ENCODE measurements at regions not wholly inside any gene's neighbourhood (a gene's known extent, or its start where the extent isn't known, plus 50 kb on each side); places are given as distances from the start of the nearest gene placed in this dataset.

DNA sequence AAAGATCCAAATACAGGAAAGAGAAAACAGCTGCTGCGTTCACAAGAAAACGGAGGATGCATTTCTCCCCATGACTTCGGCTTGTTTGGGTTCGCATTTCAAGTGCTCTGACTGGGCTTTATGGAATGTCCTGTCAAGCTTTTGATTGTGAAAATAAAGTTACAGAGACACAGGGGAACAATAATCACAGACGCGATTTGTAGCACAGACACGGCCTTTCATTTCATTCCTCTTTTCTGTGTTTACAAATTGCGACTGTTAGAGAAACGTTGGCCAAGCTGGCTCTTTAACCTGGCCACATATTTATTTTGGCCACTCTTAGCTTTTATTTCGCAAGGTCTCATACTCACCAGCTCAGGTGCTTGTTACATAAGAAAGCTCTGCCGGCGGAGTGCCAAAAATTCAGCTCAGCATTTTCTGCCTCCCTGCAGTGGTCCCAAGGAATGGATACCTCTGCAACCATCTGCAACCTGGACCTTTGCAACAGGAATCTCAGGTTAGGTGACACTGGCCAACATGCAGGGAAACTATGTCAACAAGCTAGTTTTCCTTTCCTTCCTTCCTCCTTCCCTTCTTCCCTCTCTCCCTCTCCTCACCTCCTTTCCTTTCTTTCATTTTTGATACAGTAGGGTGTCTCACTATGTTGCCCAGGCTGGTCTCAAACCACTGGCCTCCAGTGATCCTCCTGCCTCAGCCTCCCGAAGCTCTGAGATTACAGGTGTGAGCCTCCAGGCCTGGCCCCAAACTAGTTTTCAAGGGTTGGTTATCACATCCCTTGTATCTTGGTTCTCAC is 58.2 kb upstream of the SLC45A1 start:
- Histone ChIP-seq H2BK15ac (ENCODE audit: low read depth, poor library complexity, severe bottlenecking) (no peak overlapping the region), H3K4me3 (ENCODE audit: insufficient read depth in 1 of 2, low read depth in 1 of 2, low read length in 2 of 2) (peak overlapping the region in 1 of 2 experiments; percentile 19), H4K8ac (ENCODE audit: low read length) (peak overlapping the region; percentile 55), H3K18ac (ENCODE audit: low read depth in 1 of 2, low read length in 2 of 2) (peak overlapping the region in 1 of 2 experiments; percentile 87), H3K9me3 (ENCODE audit: control insufficient read depth, low read length) (no peaks in the 10 kb centered on the region), H3K36me3 (ENCODE audit: control insufficient read depth in 1 of 2, insufficient read depth in 2 of 2, low read depth in 1 of 2, low read length in 2 of 2) (no peaks in the 10 kb centered on the region), H3K14ac (ENCODE audit: low read length in 2 of 2) (no peak overlapping the region), H2BK5ac (ENCODE audit: low read depth, low read length, poor library complexity, severe bottlenecking) (no peak overlapping the region), H3K27me3 (ENCODE audit: control insufficient read depth in 1 of 2, insufficient read depth in 1 of 2, low read length in 2 of 2) (no peaks in the 10 kb centered on the region), H4K91ac (ENCODE audit: low read length) (no peak overlapping the region), H3K9ac (ENCODE audit: low read length) (peak overlapping the region; percentile 27), H3K4me2 (ENCODE audit: low read length, poor library complexity, severe bottlenecking) (peak overlapping the region; percentile 57), H2BK12ac (ENCODE audit: low read length in 2 of 2) (peak overlapping the region; percentile 12 to 69), H3K23ac (ENCODE audit: low read length in 2 of 2) (no peak overlapping the region), H3K27ac (ENCODE audit: low read length, poor library complexity, severe bottlenecking) (peak overlapping the region; percentile 28), H2AK5ac (ENCODE audit: low read length, severe bottlenecking) (no peak overlapping the region), H3K4ac (ENCODE audit: low read depth in 1 of 2, low read length in 2 of 2) (no peak overlapping the region), H2BK120ac (ENCODE audit: low read depth, low read length) (peak overlapping the region; percentile 1), H3K4me1 (ENCODE audit: control insufficient read depth, insufficient read depth, low read depth, low read length) (peaks cover 4% of the 10 kb centered on the region), H2AFZ (ENCODE audit: low read depth, low read length) (no peak overlapping the region), H3K79me1 (replicated peaks; ENCODE audit: low read length, poor library complexity, severe bottlenecking) (no peaks in the 10 kb centered on the region)
- DNase-seq: peak; percentile 86
- WGBS: 24% methylated on average over 13 of the region's 13 CpGs

DNA sequence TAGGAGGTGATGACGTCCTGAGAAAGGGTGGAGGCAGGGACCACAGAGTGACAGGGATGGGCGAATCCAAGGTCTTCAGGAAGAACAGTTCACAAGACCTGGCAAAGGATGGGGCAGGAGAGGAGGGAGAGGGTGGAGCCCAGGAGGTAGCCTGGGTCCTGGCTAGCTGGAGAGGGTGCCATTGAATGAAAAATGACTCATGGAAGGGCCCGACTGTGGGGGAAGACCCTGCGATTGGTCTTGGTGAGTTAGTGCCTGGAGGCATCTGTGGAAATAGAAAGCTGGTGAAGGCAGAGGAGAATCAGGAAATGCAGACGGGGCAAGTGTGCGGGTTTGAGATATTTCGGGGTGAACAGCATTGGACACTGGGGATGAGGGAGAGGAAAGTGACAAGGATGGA is 60.3 kb upstream of the SLC45A1 start:
- Histone ChIP-seq H2BK5ac (ENCODE audit: low read depth, low read length, poor library complexity, severe bottlenecking) (no peak overlapping the region), H3K9me3 (ENCODE audit: control insufficient read depth, low read length) (no peaks in the 10 kb centered on the region), H3K23ac (ENCODE audit: low read length in 2 of 2) (no peak overlapping the region), H3K27me3 (ENCODE audit: control insufficient read depth in 1 of 2, insufficient read depth in 1 of 2, low read length in 2 of 2) (no peaks in the 10 kb centered on the region), H3K4me2 (ENCODE audit: low read length, poor library complexity, severe bottlenecking) (no peak overlapping the region), H3K4me1 (ENCODE audit: control insufficient read depth, insufficient read depth, low read depth, low read length) (peaks cover 2% of the 10 kb centered on the region), H2AK5ac (ENCODE audit: low read length, severe bottlenecking) (no peak overlapping the region), H2BK120ac (ENCODE audit: low read depth, low read length) (peak overlapping the region; percentile 77), H3K4me3 (ENCODE audit: insufficient read depth in 1 of 2, low read depth in 1 of 2, low read length in 2 of 2) (no peak overlapping the region), H4K8ac (ENCODE audit: low read length) (no peak overlapping the region), H3K4ac (ENCODE audit: low read depth in 1 of 2, low read length in 2 of 2) (no peak overlapping the region), H3K27ac (ENCODE audit: low read length, poor library complexity, severe bottlenecking) (no peak overlapping the region), H4K91ac (ENCODE audit: low read length) (peak overlapping the region; percentile 80), H2AFZ (ENCODE audit: low read depth, low read length) (no peak overlapping the region), H3K79me1 (replicated peaks; ENCODE audit: low read length, poor library complexity, severe bottlenecking) (no peaks in the 10 kb centered on the region), H2BK15ac (ENCODE audit: low read depth, poor library complexity, severe bottlenecking) (no peak overlapping the region), H3K18ac (ENCODE audit: low read depth in 1 of 2, low read length in 2 of 2) (peak overlapping the region in 1 of 2 experiments; percentile 59), H2BK12ac (ENCODE audit: low read length in 2 of 2) (peak overlapping the region; percentile 70 to 73), H3K9ac (ENCODE audit: low read length) (no peak overlapping the region), H3K36me3 (ENCODE audit: control insufficient read depth in 1 of 2, insufficient read depth in 2 of 2, low read depth in 1 of 2, low read length in 2 of 2) (no peaks in the 10 kb centered on the region), H3K14ac (ENCODE audit: low read length in 2 of 2) (no peak overlapping the region)
- 95% methylated on average over 7 of the region's 7 CpGs for WGBS
- no peak for DNase-seq

GRCh38 chr1:8256321-8256720 is 61.6 kb upstream of the SLC45A1 start:
- H2BK5ac ChIP-seq (ENCODE audit: low read depth, low read length, poor library complexity, severe bottlenecking): no peak overlapping the region
- no peak overlapping the region for H3K18ac ChIP-seq (ENCODE audit: low read depth in 1 of 2, low read length in 2 of 2)
- H3K4me3 ChIP-seq (ENCODE audit: insufficient read depth in 1 of 2, low read depth in 1 of 2, low read length in 2 of 2): no peak overlapping the region
- no peak overlapping the region for H4K91ac ChIP-seq (ENCODE audit: low read length)
- H3K9me3 ChIP-seq (ENCODE audit: control insufficient read depth, low read length): no peaks in the 10 kb centered on the region
- H3K27ac ChIP-seq (ENCODE audit: low read length, poor library complexity, severe bottlenecking): no peak overlapping the region
- no peak overlapping the region for H4K8ac ChIP-seq (ENCODE audit: low read length)
- no peak overlapping the region for H3K9ac ChIP-seq (ENCODE audit: low read length)
- H3K23ac ChIP-seq (ENCODE audit: low read length in 2 of 2): no peak overlapping the region
- no peaks in the 10 kb centered on the region for H3K36me3 ChIP-seq (ENCODE audit: control insufficient read depth in 1 of 2, insufficient read depth in 2 of 2, low read depth in 1 of 2, low read length in 2 of 2)
- H2AFZ ChIP-seq (ENCODE audit: low read depth, low read length): no peak overlapping the region
- no peak overlapping the region for H3K4me2 ChIP-seq (ENCODE audit: low read length, poor library complexity, severe bottlenecking)
- H2BK12ac ChIP-seq (ENCODE audit: low read length in 2 of 2): no peak overlapping the region
- peaks cover 2% of the 10 kb centered on the region for H3K4me1 ChIP-seq (ENCODE audit: control insufficient read depth, insufficient read depth, low read depth, low read length)
- H3K4ac ChIP-seq (ENCODE audit: low read depth in 1 of 2, low read length in 2 of 2): no peak overlapping the region
- H2BK15ac ChIP-seq (ENCODE audit: low read depth, poor library complexity, severe bottlenecking): no peak overlapping the region
- no peak overlapping the region for H2BK120ac ChIP-seq (ENCODE audit: low read depth, low read length)
- H2AK5ac ChIP-seq (ENCODE audit: low read length, severe bottlenecking): no peak overlapping the region
- H3K79me1 ChIP-seq (replicated peaks; ENCODE audit: low read length, poor library complexity, severe bottlenecking): no peaks in the 10 kb centered on the region
- no peak for DNase-seq
- H3K14ac ChIP-seq (ENCODE audit: low read length in 2 of 2): no peak overlapping the region
- 95% methylated on average over 7 of the region's 7 CpGs for WGBS
- H3K27me3 ChIP-seq (ENCODE audit: control insufficient read depth in 1 of 2, insufficient read depth in 1 of 2, low read length in 2 of 2): no peaks in the 10 kb centered on the region

DNA sequence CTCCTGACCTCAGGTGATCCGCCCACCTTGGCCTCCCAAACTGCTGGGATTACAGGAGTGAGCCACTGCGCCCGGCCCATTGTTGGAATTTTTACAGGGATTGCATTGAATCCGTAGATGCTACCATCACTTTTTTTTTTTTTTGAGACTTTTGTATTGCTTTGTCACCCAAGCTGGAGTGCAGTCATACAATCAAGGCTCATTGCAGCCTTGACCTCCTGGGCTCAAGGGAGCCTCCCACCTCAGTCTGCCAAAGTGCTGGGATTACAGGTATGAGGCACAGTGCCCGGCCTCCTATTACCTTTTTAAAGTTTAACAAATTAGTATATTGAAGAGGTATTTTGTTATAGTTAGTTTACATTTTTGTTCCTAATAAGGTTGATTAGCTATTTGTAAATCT is 62.2 kb upstream of the SLC45A1 start:
- no peak overlapping the region for H3K23ac ChIP-seq (ENCODE audit: low read length in 2 of 2)
- peaks cover 2% of the 10 kb centered on the region for H3K4me1 ChIP-seq (ENCODE audit: control insufficient read depth, insufficient read depth, low read depth, low read length)
- no peaks in the 10 kb centered on the region for H3K9me3 ChIP-seq (ENCODE audit: control insufficient read depth, low read length)
- H3K27me3 ChIP-seq (ENCODE audit: control insufficient read depth in 1 of 2, insufficient read depth in 1 of 2, low read length in 2 of 2): no peaks in the 10 kb centered on the region
- H2BK15ac ChIP-seq (ENCODE audit: low read depth, poor library complexity, severe bottlenecking): no peak overlapping the region
- H3K27ac ChIP-seq (ENCODE audit: low read length, poor library complexity, severe bottlenecking): no peak overlapping the region
- H3K4ac ChIP-seq (ENCODE audit: low read depth in 1 of 2, low read length in 2 of 2): no peak overlapping the region
- no peak overlapping the region for H3K4me2 ChIP-seq (ENCODE audit: low read length, poor library complexity, severe bottlenecking)
- H2AK5ac ChIP-seq (ENCODE audit: low read length, severe bottlenecking): no peak overlapping the region
- 96% methylated on average over 4 of the region's 5 CpGs for WGBS
- H2BK120ac ChIP-seq (ENCODE audit: low read depth, low read length): no peak overlapping the region
- H2AFZ ChIP-seq (ENCODE audit: low read depth, low read length): no peak overlapping the region
- H3K9ac ChIP-seq (ENCODE audit: low read length): no peak overlapping the region
- H3K79me1 ChIP-seq (replicated peaks; ENCODE audit: low read length, poor library complexity, severe bottlenecking): no peaks in the 10 kb centered on the region
- H3K18ac ChIP-seq (ENCODE audit: low read depth in 1 of 2, low read length in 2 of 2): peak overlapping the region in 1 of 2 experiments; percentile 29
- H2BK5ac ChIP-seq (ENCODE audit: low read depth, low read length, poor library complexity, severe bottlenecking): no peak overlapping the region
- no peak overlapping the region for H3K4me3 ChIP-seq (ENCODE audit: insufficient read depth in 1 of 2, low read depth in 1 of 2, low read length in 2 of 2)
- no peak overlapping the region for H2BK12ac ChIP-seq (ENCODE audit: low read length in 2 of 2)
- no peak for DNase-seq
- no peak overlapping the region for H3K14ac ChIP-seq (ENCODE audit: low read length in 2 of 2)
- H3K36me3 ChIP-seq (ENCODE audit: control insufficient read depth in 1 of 2, insufficient read depth in 2 of 2, low read depth in 1 of 2, low read length in 2 of 2): no peaks in the 10 kb centered on the region
- H4K8ac ChIP-seq (ENCODE audit: low read length): no peak overlapping the region
- no peak overlapping the region for H4K91ac ChIP-seq (ENCODE audit: low read length)

Measured in mesenchymal stem cell (in vitro differentiated cells and primary cell).